Aorta (tissue), 5 donors: ENCODE measurements at regions not wholly inside any gene's neighbourhood (a gene's known extent, or its start where the extent isn't known, plus 50 kb on each side); places are given as distances from the start of the nearest gene placed in this dataset.

Source experiments
- ATAC-seq: fragments of 200-7000 bp; cut with Tn5 transposase; one replicate; pipeline ENCODE4 v1.9.1; 2022; ENCODE audit warnings: moderate library complexity; ENCODE audit not compliant: low FRiP score
- DNase-seq, 2 donors: peaks; one replicate each; pipeline ENCODE4 v3.0.0-alpha.2; 2020
- H3K27ac ChIP-seq, 2 donors: one replicate each; pipeline ENCODE4 v1.5.1; 2013; ENCODE audit warnings: low read length in 2 of 2, mild to moderate bottlenecking in 2 of 2, moderate library complexity in 2 of 2, control low read depth in 1 of 2, inconsistent platforms in 1 of 2, low read depth in 1 of 2
- H3K27me3 ChIP-seq, 2 donors: one replicate each; pipeline ENCODE4 v1.6.1; 2013; ENCODE audit warnings: control low read depth in 1 of 2, low read length in 1 of 2, mild to moderate bottlenecking in 1 of 2, moderate library complexity in 1 of 2; ENCODE audit not compliant: insufficient read depth in 2 of 2, control insufficient read depth in 1 of 2
- H3K36me3 ChIP-seq, 2 donors: one replicate each; pipeline ENCODE4 v1.6.1; 2013; ENCODE audit warnings: control low read depth in 1 of 2, low read length in 1 of 2, mild to moderate bottlenecking in 1 of 2; ENCODE audit not compliant: insufficient read depth in 2 of 2, control insufficient read depth in 1 of 2
- H3K4me1 ChIP-seq, 2 donors: one replicate each; pipeline ENCODE4 v1.6.1; 2013; ENCODE audit warnings: low read length in 2 of 2, control low read depth in 1 of 2, mild to moderate bottlenecking in 1 of 2, moderate library complexity in 1 of 2; ENCODE audit not compliant: insufficient read depth in 2 of 2, control insufficient read depth in 1 of 2
- H3K4me3 ChIP-seq, 2 donors: one replicate each; pipeline ENCODE4 v1.5.1; 2013; ENCODE audit warnings: low read length in 2 of 2, control low read depth in 1 of 2, mild to moderate bottlenecking in 1 of 2
- H3K9me3 ChIP-seq: one replicate; pipeline ENCODE4 v1.6.1; 2013; ENCODE audit warnings: mild to moderate bottlenecking, low read length; ENCODE audit not compliant: control insufficient read depth
- WGBS, 2 donors: extraction: QIAGEN DNeasy Blood & Tissue Kit; methylation state at CpG; one replicate each; pipeline ENCODE4 v1.1.7; 2013; 5-methylcytosine and 5-hydroxymethylcytosine counted together
- intact Hi-C, 2 donors: fragments of 100-400 bp; cut with DNase I; formaldehyde crosslinking; loops; one replicate each; pipeline versions ENCODE4 v1.14.2 to v1.15.0; 2022
- donor health status: healthy with polysubstance abuse.
- donor health status: Bipolar disorder and iron deficiency.
- donor health status: DM: no; HTN: no; CAD: no.
- donor health status: DM: no; HTN: no; CAD: no.
- donor health status: DM: yes; HTN: yes; CAD: no.

GRCh38 chr3:178455946-178456345 is 80.3 kb upstream of the KCNMB2 start:
- H3K27me3 ChIP-seq: no peaks in the 10 kb centered on the region
- ATAC-seq: no peak
- DNase-seq: no peak
- 76 to 88% methylated on average over 1 of the region's 1 CpG for WGBS, 2 donors
- no peak overlapping the region for H3K4me3 ChIP-seq
- H3K9me3 ChIP-seq: no peaks in the 10 kb centered on the region
- peaks cover 2 to 3% of the 10 kb centered on the region in 2 donors for H3K4me1 ChIP-seq
- intact Hi-C loops: no loop called here
- H3K27ac ChIP-seq: no peak overlapping the region
- no peaks in the 10 kb centered on the region for H3K36me3 ChIP-seq

DNA sequence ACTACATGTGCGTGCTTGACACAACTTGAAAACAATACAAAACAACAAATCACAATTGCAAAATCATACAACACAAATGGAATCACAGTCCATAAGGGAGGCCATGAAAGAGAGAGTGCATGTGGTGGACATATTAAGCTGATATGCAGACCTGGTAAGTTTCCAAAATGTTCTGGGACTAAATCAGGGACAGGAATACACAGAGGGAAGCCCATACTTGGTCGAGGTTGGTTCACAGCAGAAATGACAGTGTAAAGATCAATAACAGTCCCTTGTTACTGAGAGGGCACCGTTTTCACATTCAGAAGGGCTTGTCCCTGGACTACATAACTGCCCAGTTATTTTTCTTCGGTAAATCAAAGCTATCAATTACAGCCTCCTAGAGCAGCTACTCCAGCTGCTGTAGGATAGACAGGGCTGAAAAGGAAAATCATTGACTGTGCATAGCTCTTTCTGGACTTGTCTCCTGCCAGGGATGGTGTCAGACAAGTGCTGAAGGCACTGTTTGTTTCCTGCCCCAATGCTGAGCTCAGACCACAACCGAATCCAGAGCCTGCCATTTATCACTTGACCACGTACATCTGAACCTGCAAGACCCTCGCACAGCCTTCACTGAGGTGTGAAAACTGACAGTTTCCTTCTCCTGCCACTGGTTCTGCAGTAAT is 79.5 kb upstream of the KCNMB2 start:
- ATAC-seq (no peak), DNase-seq (no peak)
- intact Hi-C loops: no loop called here
- no peaks in the 10 kb centered on the region for H3K9me3 ChIP-seq
- no peak overlapping the region for H3K4me3 ChIP-seq
- H3K27ac ChIP-seq: no peak overlapping the region
- peaks cover 2 to 3% of the 10 kb centered on the region in 2 donors for H3K4me1 ChIP-seq
- no peaks in the 10 kb centered on the region for H3K27me3 ChIP-seq
- H3K36me3 ChIP-seq: no peaks in the 10 kb centered on the region
- WGBS, 2 donors: 59 to 63% methylated on average over 7 of the region's 7 CpGs

DNA sequence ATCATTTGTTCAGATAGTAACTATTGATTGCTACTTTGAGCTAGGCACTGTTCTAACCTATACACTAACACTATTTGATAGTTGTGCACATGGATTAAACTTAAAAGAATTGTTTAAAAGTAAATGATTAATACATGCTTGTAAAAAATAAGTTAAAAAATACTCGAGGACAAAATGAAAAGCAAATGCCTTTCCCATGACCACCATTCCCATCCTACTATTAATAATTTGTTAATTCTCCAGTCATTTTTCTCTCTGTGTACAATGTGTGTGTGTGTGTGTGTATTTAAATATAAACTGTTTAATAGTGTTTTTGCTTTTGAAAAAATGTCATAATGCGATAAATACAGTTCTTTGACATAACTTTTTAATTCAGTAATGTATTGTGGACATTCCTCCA is 78.7 kb upstream of the KCNMB2 start:
- intact Hi-C loops: no loop called here
- WGBS, 2 donors: 53% methylated on average over 2 of the region's 2 CpGs
- Histone ChIP-seq H3K27ac (no peak overlapping the region), H3K36me3 (no peaks in the 10 kb centered on the region), H3K9me3 (no peaks in the 10 kb centered on the region), H3K4me3 (no peak overlapping the region), H3K4me1 (peaks cover 2 to 3% of the 10 kb centered on the region in 2 donors), H3K27me3 (no peaks in the 10 kb centered on the region)
- DNase-seq: no peak
- ATAC-seq: no peak

DNA sequence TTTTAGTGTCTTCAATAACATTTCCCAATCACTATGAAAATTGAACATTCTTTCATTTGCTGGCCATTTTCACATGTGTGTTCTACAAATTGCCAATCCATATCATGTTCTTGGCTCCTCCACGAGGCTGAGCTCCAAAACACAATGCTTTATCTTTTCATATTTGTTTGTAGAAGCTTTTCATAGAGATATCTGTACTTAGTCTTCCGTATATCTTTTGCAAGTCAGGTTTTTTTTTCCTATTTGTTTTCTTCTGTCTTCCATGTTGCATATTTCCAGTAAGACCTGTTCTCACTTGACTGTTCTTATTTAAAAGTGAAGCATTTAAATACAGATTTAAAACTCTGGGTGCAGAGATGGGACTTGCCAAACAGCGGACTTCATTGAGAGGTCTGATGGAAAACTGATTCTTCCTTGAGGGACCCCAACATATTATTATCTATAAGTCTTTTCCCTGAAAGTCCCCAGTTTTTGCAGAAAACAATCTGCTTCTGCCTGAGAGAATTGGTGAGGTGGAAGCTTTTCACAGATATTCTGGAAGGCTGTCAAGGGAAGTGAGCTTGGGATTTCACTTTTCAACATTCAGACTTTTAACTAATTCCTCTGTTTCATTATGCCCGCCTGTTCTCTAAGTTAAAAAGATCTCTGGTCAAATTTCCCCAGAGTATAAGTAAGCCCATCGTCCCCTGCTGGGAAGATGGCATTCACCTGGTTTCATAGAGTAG is 77.8 kb upstream of the KCNMB2 start:
- H3K9me3 ChIP-seq: peaks cover 2% of the 10 kb centered on the region
- 74% methylated on average over 5 of the region's 5 CpGs for WGBS, 2 donors
- intact Hi-C loops: no loop called here
- DNase-seq (no peak), ATAC-seq (no peak)
- no peak overlapping the region for H3K27ac ChIP-seq
- no peaks in the 10 kb centered on the region for H3K36me3 ChIP-seq
- no peaks in the 10 kb centered on the region for H3K27me3 ChIP-seq
- peaks cover 2 to 3% of the 10 kb centered on the region in 2 donors for H3K4me1 ChIP-seq
- no peak overlapping the region for H3K4me3 ChIP-seq

- Histone ChIP-seq H3K36me3 (no peaks in the 10 kb centered on the region), H3K4me3 (no peak overlapping the region), H3K27me3 (no peaks in the 10 kb centered on the region), H3K9me3 (peaks cover 2% of the 10 kb centered on the region), H3K27ac (no peak overlapping the region), H3K4me1 (peaks cover 2 to 3% of the 10 kb centered on the region in 2 donors)
- WGBS, 2 donors: 88 to 95% methylated on average over 1 of the region's 1 CpG
- ATAC-seq: no peak
- DNase-seq: no peak
- intact Hi-C loops: no loop called here
Measured at GRCh38 chr3:178459038-178459410, 77.2 kb upstream of the KCNMB2 start.

DNA sequence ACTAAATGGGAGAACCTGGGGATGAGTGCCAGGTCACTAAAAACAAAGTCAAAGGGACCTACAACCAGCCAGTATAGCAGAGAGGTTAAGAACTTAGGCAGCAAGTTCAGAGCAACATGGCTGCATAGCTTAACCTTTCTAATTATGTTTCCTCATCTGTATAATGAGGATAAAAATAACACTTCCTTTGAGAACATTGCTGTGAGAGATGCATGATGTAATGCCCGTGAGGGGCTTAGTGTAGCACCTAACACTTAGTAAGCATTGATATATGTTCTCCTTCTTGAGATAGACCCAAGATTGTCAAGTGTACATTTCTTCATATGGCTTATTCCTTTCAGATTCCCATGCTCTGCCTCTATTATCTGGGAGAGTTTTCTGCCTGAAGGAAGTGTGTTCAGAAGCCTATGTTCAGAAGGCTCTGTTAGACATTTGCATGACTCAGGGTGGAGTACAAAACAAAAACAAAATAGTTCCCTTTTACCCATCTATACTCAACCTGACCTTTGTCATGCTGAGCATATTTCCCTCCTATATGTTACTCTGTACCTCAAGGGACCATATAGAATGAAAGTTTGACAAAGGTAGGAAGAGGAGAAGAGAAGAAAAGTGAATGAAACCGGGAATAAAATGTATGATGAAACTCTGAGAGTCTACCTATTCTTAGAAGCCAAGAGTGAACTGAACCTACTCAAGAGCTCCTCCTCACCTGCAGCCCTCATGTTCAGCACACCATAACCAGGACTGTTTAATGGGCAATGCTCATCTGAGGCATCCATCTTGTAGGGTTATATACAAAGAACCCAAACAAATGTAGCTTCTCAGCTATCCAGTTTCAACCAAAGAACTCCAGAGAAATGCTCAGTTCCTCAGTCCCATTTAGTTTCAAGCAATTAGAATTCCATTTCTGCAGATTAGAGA is 70.7 kb upstream of the KCNMB2 start:
- no peak for DNase-seq
- Histone ChIP-seq H3K27me3 (no peaks in the 10 kb centered on the region), H3K36me3 (no peaks in the 10 kb centered on the region), H3K27ac (no peak overlapping the region), H3K4me3 (no peak overlapping the region), H3K9me3 (peaks cover 2% of the 10 kb centered on the region), H3K4me1 (no peaks in the 10 kb centered on the region)
- ATAC-seq: no peak
- intact Hi-C loops: no loop called here
- WGBS, 2 donors: 45 to 78% methylated on average over 2 of the region's 2 CpGs

- no peaks in the 10 kb centered on the region for H3K36me3 ChIP-seq
- intact Hi-C loops: no loop called here
- no peak overlapping the region for H3K27ac ChIP-seq
- H3K4me3 ChIP-seq: no peak overlapping the region
- no peaks in the 10 kb centered on the region for H3K27me3 ChIP-seq
- no peaks in the 10 kb centered on the region for H3K4me1 ChIP-seq
- DNase-seq (no peak), ATAC-seq (no peak)
- H3K9me3 ChIP-seq: peaks cover 1% of the 10 kb centered on the region
Measured at GRCh38 chr3:178472941-178473340, 63.3 kb upstream of the KCNMB2 start.

DNA sequence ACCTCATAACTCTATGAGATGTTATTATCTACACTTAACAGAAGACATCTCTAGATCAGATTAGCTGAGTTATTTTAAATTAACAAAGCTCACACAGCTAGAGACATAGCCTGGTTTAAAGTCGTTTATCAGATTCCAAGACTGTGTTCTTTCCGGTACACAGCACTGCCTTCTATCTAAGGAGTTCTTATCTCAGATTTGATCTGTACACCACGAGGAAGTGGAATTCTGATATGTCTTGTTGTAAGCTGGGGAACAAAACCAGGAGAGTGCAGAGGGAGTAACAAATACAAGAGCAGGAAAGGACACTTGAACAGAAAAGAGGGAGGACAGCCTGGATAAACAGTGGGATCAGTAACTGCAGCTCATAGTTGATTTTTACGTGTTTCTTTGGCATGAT is 61.7 kb upstream of the KCNMB2 start:
- no peaks in the 10 kb centered on the region for H3K4me1 ChIP-seq
- H3K9me3 ChIP-seq: peaks cover 1% of the 10 kb centered on the region
- WGBS, 2 donors: 25% methylated on average over 4 of the region's 4 CpGs

More for the DNA sequence above, 61.7 kb upstream of the KCNMB2 start:
- Histone ChIP-seq H3K4me3 (no peak overlapping the region), H3K27me3 (no peaks in the 10 kb centered on the region), H3K27ac (no peak overlapping the region), H3K36me3 (no peaks in the 10 kb centered on the region)
- intact Hi-C loops: no loop called here
- ATAC-seq (no peak), DNase-seq (no peak)
